ENCODE measurements at regions not wholly inside any gene's neighbourhood (a gene's known extent, or its start where the extent isn't known, plus 50 kb on each side); places are given as distances from the start of the nearest gene placed in this dataset.

GRCh38 chr2:103980401-103980800 lies 873.5 kb upstream of the POU3F3 start:
- no peak for TF ChIP-seq CTCF (IDR thresholded peaks at IDR 0.05)
- TF ChIP-seq ZFX (IDR thresholded peaks at IDR 0.05; ENCODE audit: borderline replicate concordance) = no peak

Measured in 22Rv1 (cell line).